Stimulated activated CD8-positive, alpha-beta memory T cell treated with anti-CD3 and anti-CD28 coated beads, Interleukin-12 subunit alpha, Interleukin-12 subunit beta, amount 100 ng/mL, for 24 hours (primary cell): ENCODE measurements at regions not wholly inside any gene's neighbourhood (a gene's known extent, or its start where the extent isn't known, plus 50 kb on each side); places are given as distances from the start of the nearest gene placed in this dataset.
"Not testable (repeated sequence)": the region's sequence is repeated elsewhere in the genome, so short reads cannot be mapped to it uniquely, and the experiment has no call there.

Experiments
- DNase-seq: peaks from one replicate; pipeline ENCODE4 v3.0.0-alpha.2; 2020; ENCODE audit errors: extremely low read depth

DNA sequence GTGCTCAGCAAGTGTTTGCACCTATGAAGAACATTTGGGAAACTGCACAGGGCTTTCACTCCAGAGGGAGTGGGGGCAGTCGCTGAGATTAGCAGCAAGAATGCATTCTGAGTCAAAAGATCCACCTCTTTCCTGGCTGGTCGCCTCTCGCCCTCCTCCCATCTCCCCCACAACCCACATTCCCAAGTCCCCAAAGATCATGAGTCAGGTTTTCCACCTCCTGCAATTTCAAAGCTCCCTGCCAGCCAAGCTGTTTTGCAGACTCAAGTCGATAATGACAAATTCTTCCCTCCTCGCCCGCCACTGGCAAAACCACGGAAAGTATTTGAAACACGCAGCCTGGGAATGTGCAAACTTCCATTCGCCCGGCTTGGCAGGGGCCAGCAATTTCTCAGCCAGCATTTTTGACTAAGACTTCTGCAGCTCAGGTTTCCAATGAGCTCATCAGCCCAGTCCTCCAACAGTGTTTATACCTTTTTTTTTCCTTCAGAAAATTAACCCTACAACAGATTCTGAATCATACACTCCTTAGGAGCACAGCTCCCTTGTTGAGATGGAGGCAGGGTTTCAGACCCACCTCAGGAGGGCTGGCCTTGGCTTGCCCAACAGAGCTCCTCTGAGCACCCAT, 181.4 kb downstream of the SMAD6 start:
- DNase-seq: no peak

DNA sequence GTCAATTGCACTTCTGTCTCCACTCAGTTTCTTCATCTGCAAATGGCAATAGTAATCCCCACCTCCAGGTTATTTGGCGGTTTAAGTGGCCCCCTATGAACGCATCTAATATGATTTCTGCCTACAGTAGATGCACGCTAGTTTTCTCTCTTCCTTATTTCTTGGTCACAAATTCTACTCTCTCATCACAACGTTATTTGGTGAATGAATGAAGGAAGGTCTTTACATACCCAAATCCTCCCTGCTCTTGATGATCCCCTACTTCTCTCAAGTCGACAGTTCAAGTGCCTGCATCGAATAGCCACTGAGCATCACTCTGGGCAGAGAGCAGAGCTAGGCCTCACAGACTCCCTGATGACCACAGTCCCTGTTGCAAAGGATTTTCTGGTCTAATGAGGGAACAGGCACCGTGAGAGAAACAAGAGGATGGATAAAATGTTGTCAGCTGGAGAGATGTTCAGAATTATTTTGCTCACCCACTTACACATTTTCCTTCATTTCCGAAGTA, 181.2 kb upstream of the SMAD3 start:
- DNase-seq: no peak

DNA sequence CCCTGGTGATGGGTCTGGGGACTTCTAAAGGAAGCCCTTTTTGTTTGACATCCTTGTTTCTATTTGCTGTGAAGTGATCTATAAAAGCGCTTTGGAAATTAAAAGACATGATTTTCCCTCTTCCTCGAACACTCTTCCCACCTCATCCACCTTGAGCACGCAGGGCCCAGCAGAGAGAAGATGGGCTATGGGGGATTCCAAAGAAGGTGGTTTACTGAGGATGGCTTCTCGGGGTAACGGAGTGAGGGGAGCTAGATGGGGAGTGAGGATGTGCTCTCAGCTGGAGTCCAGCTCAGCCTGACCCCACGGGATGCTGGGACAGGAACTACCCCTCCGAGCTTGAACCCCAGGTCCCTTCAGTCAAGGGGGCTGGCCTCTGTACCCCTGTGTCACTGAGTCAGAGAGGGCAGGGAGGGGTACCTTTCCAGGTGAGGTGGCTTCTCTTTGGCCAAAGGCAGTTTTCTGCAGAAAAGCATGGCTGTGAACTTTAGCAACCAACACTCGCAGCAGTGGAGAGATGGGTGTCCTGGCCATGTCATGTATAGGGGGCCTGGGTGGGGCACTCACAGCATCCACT, 180.7 kb upstream of the SMAD3 start:
- no peak for DNase-seq

DNA sequence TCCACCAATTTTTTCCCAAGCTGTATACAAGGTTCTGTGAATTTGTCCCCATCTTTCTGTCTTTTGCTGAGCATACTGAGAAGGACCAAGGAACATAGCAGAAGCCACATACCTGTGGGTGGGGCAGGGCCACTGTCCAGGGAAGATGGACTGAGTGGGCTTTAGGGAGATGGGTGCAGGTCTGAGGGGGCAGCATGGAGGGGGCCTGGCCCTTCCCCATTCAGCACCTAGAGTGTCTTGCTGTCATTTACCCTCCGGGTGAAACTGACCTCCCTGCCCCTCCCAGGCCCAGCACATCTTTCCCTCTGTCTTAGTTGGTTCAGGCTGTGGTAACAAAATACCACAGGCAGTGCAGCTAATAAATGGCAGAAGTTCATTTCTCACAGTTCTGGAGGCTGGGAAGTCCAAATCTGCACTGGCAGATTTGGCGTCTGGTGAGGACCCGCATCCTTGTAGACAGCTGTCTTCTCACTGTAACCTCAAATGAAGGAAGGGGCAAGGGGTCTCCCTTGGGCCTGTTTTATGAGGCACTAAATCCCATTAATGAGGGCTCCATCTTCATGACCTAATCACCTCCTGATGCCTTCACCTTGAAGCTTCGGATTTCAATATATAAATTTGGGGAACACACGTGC, 180.0 kb upstream of the SMAD3 start:
- no peak for DNase-seq

DNA sequence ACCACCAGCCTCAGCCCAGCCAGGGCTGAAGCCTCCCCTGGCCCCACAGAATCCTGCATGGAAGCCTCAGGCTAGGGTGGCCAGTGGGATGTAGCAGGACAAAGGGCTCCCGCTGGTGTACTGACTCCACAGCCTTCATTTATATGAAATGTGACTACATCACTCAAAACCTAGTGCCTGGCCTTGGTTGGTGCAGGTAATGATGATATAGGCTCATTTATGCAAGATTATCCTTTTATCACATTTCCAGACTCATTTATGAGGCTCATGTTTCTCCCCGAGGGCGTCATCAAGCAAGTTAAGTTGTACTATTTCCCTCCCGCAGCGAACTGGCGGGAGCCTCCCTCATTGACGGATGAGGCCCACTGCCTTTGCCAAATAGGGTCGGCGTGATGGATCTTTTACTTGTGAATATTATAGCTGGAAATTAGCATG, 179.1 kb upstream of the SMAD3 start:
- no peak for DNase-seq

DNA sequence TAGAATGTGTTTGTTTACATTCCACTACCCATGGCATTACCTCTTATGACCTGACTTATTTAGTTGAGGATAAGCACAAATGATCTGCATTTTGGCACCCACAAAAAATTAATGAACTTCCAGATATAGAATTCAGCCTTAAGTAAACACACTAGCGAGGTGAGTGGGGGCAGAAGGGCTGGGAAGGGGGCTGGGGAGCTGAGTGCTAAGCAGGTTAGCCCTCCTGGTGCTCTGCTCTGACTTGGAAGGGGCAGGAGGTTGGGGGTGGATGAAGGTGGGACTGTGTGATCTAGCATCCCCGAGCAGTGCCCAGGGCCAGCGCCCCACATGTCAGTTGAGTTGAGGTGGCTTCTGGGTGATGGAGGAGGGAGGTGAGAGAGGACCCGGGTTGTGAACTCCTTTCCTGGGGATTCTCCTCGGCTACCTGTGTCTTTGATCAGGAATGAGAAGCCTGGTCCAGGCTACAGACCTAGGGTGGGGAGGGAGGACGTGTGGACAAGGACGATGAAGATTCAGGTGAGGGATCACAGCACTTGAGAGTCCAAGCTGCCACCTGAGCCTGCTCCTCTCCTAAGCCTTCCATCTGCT, 178.6 kb upstream of the SMAD3 start:
- DNase-seq: no peak

DNA sequence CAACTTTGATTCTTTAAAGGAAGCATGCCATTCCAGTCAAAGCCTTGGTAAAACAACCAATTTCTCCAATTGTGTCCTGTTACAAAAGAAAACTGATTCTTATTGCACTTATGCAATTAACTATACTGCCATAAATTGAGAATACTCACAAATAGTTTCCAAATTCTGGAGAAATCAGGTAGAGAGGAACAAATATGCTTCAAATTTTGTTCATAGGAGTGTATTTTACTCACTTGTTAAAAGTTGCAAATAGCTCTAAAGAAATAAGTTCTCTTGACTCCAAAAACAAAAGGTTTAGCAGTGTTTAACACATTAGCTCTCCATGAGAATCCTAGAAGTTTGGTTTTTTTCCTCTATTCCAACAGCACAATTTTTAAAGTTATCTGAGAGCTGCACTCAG, 176.1 kb upstream of the SMAD3 start:
- DNase-seq: not testable (repeated sequence)

DNA sequence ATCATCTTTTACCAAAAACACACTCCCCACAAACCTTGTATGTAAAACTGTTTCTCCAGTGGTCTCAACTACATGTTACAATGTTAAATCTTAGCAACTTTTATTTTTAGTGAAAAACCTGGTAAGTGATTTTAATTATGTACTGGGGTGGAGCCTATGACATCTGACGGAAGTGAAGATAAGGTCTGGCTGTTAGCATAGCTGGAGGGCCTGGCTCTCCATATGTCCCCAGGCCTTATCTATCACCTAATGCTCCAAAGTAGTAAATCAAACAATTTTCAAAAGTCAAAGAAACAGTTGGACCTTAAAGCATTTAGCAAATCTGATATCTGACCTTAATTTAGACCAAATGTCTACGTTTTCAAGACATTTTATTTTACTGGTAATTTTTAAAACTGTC, 173.6 kb upstream of the SMAD3 start:
- no peak for DNase-seq

DNA sequence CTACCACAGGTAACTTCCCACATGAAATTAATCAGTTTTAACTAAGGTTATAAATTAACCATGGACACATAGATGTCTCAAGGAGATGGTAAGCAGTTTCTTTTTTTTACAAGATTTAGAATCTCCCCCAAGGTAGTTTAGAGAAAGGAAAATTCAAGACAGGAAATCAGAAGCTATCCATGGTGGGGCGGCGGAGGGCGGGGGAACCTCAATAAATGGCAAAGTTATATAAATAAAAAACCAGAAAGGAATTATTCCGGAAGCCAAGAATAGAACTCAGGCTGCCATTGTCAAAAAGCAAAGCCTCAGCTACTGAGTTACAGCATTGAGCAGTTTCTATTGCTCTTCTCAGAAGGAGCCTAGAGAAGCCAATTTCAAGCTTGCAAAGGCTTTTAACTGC, 172.1 kb upstream of the SMAD3 start:
- DNase-seq: no peak

DNA sequence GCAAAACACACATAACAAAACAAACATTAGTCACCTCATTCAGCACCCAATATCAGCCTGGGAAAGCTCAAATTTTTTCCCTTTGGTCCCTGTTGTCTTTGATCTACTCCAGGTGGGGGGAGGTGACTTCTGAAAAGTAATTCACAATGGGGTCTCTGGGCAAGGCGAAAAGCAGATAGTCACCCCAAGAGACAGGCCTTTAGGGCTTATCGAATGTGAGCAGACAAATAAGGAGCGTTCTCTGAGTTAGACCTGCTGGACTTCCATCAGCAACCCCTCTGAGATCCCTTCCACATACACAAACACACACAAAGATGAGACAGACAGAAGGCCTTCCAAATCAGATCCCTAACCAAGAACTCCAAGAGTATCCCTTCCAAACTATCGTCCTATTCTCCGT, 171.0 kb upstream of the SMAD3 start:
- DNase-seq: no peak

DNA sequence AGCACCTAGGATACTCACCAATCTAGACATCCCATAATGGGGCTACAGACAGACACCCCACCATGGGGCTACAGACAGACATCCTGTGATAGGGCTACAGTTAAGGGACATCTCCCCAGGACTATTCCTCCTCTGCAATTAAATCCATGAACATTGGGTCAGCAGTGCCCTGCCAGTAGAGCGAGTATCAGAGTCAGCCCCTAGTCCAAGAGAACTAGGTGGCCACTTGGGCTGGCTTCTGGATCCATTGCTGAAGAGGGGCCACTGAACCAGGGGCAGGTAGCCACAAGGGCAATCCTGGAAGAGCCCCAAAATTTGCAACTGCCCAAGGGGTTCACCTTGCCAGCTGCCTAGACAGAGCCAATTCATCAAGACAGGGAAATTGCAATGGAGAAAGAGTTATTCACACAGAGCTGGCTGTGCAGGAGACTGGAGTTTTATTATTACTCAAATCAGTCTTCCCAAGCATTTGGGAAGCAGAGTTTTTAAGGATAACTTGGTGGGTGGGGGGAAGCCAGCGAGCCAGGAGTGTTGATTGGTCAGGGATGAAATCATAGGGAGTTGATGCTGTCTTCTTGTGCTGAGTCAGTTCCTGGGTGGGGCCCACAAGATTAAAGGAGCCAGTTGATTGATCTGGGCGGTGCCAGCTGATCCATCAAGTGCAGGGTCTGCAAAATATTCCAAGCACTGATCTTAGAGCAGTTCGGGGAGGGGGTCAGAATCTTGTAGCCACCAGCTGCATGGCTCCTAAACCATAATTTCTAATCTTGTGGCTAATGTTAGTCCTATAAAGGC, 170.2 kb upstream of the SMAD3 start:
- no peak for DNase-seq

DNA sequence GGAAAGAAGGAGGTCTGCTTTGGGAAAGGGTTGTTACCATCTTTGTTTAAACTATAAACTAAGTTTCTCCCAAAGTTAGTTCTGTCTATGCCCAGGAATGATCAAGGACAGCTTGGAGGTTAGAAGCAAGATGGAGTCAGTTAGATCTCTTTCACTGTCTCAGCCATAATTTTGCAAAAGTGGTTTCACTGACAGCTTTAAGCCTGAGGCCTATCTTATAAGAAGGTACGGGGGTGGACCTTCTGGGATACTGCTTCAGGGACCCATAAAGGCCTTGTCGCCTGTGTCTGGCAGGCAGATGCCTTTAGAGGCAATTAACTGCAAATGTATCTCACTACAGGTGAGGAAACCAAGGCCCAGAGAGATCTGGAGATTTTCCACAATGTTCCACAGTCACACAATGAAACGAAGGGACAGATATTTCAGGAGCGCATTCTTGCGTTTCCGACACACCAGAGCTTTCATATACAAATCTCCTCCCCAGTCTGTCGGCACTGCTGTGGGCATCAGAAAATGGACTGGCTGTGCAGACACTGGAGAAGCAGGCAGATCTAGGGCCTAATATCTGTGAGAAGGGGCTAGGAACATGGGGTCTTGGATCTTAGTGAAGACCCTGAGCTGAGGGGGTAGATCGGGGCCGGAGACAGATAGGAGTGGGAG, 169.5 kb upstream of the SMAD3 start:
- no peak for DNase-seq

DNA sequence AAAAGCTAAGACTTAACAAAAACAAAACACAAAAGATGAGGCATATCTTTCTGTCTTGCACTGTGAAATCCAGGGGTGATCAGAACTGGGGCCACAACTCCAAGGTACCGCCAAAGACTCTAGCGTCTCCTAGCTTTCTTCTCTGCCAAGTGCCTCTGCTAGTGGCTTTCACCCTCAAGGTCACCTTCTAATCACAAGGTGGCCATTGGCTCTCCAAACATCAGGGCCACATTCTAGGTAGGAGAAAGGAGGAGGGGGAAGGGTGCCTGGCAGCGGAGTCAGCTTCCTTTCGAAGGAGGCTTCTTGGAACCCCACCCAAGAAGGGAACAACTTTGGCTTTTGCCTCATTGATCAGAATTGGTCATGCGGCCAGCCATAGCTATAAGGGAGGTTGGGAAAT, 168.8 kb upstream of the SMAD3 start:
- no peak for DNase-seq

DNA sequence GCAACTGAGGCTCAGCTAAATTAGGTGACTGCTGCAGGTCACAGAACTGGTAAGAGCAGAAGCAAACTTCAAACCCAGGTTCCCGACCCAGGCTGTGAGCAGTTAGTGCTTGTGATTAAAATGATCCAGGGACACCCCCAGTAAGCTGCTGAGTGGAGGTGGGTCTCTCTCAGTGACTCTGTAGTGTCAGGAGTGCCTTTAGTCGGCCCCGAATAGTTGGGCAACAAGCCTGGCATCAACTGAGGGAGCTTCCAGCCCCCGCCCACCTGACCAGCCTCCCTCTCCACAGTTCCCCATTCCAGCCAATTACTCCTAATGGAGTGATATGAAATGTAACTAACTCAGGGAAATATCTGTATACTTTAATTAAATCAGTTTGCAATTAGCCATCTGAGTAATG, 168.0 kb upstream of the SMAD3 start:
- no peak for DNase-seq

DNA sequence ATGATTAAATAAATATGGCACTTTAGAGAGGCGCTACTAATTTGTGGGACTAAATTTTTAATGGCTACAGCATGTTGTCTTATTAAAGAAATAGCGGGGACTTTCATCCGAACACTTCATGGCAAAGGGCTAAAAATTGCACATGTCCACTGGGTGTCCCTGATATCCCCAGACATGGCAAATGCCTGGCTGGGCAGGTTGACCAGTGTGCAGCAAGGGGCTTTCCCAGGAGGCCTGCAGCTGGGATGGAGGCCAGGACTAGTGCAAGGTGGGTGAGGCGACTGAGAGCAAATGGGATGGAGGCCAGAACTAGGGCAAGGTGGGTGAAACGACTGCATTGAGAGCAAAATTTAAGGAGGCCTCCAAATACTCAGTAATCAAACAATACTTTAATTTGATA, 167.4 kb upstream of the SMAD3 start:
- DNase-seq: no peak

DNA sequence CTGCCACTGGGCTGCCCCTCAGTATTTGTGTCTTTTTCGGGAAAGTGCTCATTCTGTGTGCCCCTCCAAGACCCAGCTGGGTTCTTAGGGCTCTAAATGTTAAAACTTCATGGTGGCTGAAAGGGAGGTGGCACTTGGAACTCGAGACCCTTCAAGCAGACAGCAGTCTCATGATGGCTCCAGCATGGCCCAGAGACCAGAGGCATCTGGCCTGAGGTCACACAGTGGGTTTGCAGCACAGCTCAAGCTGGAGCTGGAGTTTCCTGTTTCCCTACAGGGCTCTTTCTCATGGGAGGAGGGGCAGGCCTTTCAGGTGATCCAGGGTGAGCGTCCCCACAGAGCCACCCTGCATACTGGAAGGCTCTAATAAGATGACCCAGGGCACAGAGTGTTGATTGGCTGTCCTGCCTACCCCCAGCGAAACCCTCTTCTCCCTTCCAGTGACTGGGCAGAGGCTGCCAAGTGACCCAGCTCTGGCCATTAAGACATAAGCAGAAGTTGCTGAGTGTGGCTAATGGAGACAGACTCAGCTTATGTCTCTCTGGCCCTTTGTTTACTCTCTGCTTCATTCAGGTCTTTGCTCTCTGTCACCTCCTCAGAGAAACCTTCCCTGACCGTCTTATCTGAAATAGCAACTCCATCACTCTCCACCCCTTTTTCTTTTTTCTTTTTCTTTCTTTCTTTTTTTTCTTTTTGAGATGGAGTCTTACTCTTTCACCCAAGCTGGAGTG, 166.6 kb upstream of the SMAD3 start:
- no peak for DNase-seq

DNA sequence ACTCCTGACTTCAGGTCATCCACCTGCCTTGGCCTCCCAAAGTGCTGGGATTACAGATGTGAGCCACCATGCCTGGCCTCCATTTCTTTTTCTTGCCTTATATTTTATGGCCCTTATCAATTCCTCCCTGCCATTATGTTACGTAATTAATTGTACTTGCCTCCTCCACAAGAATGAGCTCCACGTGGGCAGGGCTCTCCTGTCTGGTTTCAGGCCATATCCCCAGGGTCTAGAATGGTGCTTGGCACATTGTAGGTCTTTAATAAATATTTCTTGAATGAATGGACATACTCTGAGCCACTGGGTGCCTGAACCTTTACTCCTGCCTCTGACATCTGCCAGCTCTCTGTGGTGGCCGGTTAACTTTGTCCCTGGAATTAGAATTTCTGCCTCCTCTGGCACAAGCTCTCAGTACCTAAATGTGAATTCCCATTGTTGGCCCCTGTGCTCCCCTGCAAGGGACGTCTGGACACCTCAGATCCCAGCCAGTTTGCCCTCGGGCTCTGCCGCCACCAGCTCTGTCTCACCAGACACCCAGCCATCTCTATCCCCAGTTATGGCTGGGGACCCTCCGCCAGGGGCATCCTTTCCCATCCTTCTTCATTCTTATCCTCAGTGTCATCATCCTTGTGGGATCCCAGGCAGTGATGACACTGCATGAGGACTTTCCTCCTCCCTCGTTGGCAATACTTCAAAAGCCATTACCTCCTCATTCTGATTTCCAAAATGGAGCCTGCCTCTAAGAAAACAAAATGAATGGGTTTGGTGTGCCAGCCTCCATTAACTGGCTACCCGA, 165.6 kb upstream of the SMAD3 start:
- no peak for DNase-seq

DNA sequence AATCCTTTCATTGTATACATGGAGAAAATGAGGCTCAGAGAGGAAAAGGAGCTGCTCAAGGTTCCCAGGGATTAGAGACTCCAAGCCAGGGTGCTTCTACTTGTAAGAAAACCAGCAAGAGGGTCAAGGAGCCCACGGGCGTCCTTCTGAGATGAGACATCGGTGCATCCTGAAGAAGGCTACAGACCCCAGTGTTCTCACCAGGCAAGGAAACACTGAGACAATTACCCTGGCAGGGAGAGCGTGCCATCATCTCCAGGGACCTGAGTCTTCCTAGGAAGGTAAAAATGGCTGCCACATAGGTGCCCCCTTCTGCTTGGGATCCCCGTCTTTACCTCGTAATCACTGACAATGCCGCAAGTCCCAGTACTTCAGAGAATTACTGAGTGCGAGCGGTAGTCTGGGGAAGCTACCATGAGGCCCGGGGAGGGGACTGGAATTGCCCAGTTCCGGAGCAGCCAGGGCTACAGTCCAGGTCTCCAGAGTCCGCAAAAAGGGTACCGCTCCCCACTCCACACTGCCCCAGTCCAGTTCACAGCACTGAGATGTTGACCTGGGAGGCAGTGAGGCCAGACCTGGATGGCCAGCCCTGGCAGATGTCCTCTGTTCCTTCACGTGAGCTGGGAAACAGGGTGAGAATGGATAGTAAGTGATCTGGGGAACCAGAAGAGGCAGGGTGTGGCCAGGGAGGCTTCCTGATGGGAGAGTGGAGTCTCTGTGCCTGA, 164.7 kb upstream of the SMAD3 start:
- DNase-seq: no peak

DNA sequence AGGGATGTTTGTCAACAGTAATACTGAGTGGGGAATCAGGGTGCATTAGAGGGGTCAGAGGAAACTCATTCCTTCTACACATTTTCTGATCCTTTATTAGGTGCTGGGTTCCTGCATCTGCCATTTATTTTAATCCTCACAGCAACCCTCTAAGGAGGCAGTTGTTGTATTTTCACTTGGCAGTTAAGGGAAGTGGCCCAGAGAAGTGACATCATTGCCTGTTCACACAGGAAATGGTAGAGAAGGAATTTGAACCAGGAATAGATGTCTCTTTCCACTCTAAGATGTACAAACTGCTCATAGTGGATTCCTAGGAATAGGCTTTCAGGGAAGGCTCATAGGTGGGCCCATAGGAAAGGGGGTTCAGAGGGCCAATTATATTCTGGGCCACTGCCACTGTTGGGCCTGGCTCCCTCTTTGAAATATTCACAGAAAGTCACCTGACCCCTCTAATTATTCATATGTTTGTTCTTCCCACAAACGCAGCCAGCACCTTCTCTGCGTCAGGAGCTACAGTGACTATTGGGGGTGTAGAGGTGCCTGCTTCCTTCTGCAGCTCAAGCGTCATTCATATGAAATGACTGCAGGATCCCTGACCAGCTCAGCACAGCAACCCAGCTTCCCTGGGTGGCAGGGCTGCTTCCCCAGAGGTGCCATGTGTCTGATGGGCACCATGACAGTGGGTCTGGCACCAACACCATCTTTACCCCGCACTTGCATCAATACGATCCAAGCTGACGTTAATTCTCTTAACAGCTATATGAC, 163.9 kb upstream of the SMAD3 start:
- DNase-seq: no peak
